ENCODE measurements at regions not wholly inside any gene's neighbourhood (a gene's known extent, or its start where the extent isn't known, plus 50 kb on each side); places are given as distances from the start of the nearest gene placed in this dataset.
A peak's percentile ranks its signal among the peaks of the same experiment; 100 is the strongest.

- H3K4me3 ChIP-seq, result no peak overlapping the region
- no peak for DNase-seq (ENCODE audit: extremely low spot score)
These were observed 174.5 kb downstream of the KCTD12 start for GRCh38 chr13:76711550-76712182.

GRCh38 chr13:76709851-76710250, 176.4 kb downstream of the KCTD12 start:
- Histone ChIP-seq H3K36me3 (no peaks in the 10 kb centered on the region), H3K4me3 (no peak overlapping the region), H3K27me3 (no peaks in the 10 kb centered on the region), H3K27ac (replicated peaks in 1 of 4) (no peak overlapping the region), H3K4me1 (peaks cover 12 to 32% (median 26%) of the 10 kb centered on the region in 4 donors), H3K9me3 (no peaks in the 10 kb centered on the region)
- 60% methylated on average over 1 of the region's 1 CpG for WGBS
- no peak for DNase-seq (ENCODE audit: extremely low spot score)
- no peak for TF ChIP-seq POLR2AphosphoS5 (IDR thresholded peaks at IDR 0.05)
- no peak for TF ChIP-seq CTCF (IDR thresholded peaks at IDR 0.05)
- intact Hi-C loops (cut with DNase I), result no loop called here

More at GRCh38 chr13:76711550-76712182, 174.5 kb downstream of the KCTD12 start:
- Histone ChIP-seq H3K27me3 (no peaks in the 10 kb centered on the region), H3K4me1 (peaks cover 12 to 32% (median 26%) of the 10 kb centered on the region in 4 donors), H3K36me3 (no peaks in the 10 kb centered on the region), H3K9me3 (no peaks in the 10 kb centered on the region), H3K27ac (replicated peaks in 1 of 4) (peak overlapping the region; percentile 17 to 58 (median 44))
- TF ChIP-seq EP300 (IDR thresholded peaks at IDR 0.05), result no peak
- peak; percentile 15 to 53 for TF ChIP-seq POLR2AphosphoS5 (IDR thresholded peaks at IDR 0.05)
- WGBS, result 19% methylated on average over 3 of the region's 3 CpGs
- intact Hi-C loops (cut with DNase I), result no loop called here

- 85% methylated on average over 6 of the region's 6 CpGs for WGBS
- H3K9me3 ChIP-seq, result no peaks in the 10 kb centered on the region
- DNase-seq (ENCODE audit: extremely low spot score), result no peak
These were observed 178.0 kb downstream of the KCTD12 start for GRCh38 chr13:76708138-76708688.

GRCh38 chr13:76707360-76707759, 178.8 kb downstream of the KCTD12 start:
- no peaks in the 10 kb centered on the region for H3K9me3 ChIP-seq
- no peaks in the 10 kb centered on the region for H3K27me3 ChIP-seq
- TF ChIP-seq POLR2A (IDR thresholded peaks at IDR 0.05; ENCODE audit: low read depth) (no peak), CTCF (IDR thresholded peaks at IDR 0.05) (no peak), EP300 (IDR thresholded peaks at IDR 0.05) (no peak), POLR2AphosphoS5 (IDR thresholded peaks at IDR 0.05) (no peak)
- H3K27ac ChIP-seq (replicated peaks in 1 of 4), result no peak overlapping the region
- WGBS, result 81% methylated on average over 3 of the region's 3 CpGs
- intact Hi-C loops (cut with DNase I), result no loop called here
- H3K4me3 ChIP-seq, result no peak overlapping the region
- no peaks in the 10 kb centered on the region for H3K36me3 ChIP-seq
- no peak for DNase-seq (ENCODE audit: extremely low spot score)
- H3K4me1 ChIP-seq, result peaks cover 12 to 29% (median 26%) of the 10 kb centered on the region in 4 donors

More at GRCh38 chr13:76708138-76708688, 178.0 kb downstream of the KCTD12 start:
- no peak overlapping the region for H3K27ac ChIP-seq (replicated peaks in 1 of 4)
- intact Hi-C loops (cut with DNase I), result no loop called here
- no peaks in the 10 kb centered on the region for H3K27me3 ChIP-seq
- peaks cover 12 to 32% (median 26%) of the 10 kb centered on the region in 4 donors for H3K4me1 ChIP-seq
- H3K36me3 ChIP-seq, result no peaks in the 10 kb centered on the region
- no peak for TF ChIP-seq POLR2A (IDR thresholded peaks at IDR 0.05; ENCODE audit: low read depth)
- TF ChIP-seq CTCF (IDR thresholded peaks at IDR 0.05), result no peak
- TF ChIP-seq POLR2AphosphoS5 (IDR thresholded peaks at IDR 0.05), result no peak
- TF ChIP-seq EP300 (IDR thresholded peaks at IDR 0.05), result no peak
- no peak overlapping the region for H3K4me3 ChIP-seq

GRCh38 chr13:76703621-76704288, 182.4 kb downstream of the KCTD12 start:
- 81% methylated on average over 2 of the region's 2 CpGs for WGBS
- intact Hi-C loops (cut with DNase I), result no loop called here
- Histone ChIP-seq H3K27me3 (no peaks in the 10 kb centered on the region), H3K4me3 (no peak overlapping the region), H3K4me1 (no peaks in the 10 kb centered on the region), H3K36me3 (no peaks in the 10 kb centered on the region), H3K27ac (replicated peaks in 1 of 4) (no peak overlapping the region), H3K9me3 (no peaks in the 10 kb centered on the region)
- no peak for TF ChIP-seq CTCF (IDR thresholded peaks at IDR 0.05)
- TF ChIP-seq POLR2AphosphoS5 (IDR thresholded peaks at IDR 0.05), result no peak
- no peak for TF ChIP-seq EP300 (IDR thresholded peaks at IDR 0.05)
- TF ChIP-seq POLR2A (IDR thresholded peaks at IDR 0.05; ENCODE audit: low read depth), result no peak
- no peak for DNase-seq (ENCODE audit: extremely low spot score)
